ENCODE measurements at regions not wholly inside any gene's neighbourhood (a gene's known extent, or its start where the extent isn't known, plus 50 kb on each side); places are given as distances from the start of the nearest gene placed in this dataset.
"Not testable (repeated sequence)": the region's sequence is repeated elsewhere in the genome, so short reads cannot be mapped to it uniquely, and the experiment has no call there.

- intact Hi-C loops (cut with DNase I); DNase-seq (ENCODE audit: missing footprints): not testable (repeated sequence)
- peak; percentile 59 for ATAC-seq
Measured at GRCh38 chrY:24272852-24273251, 225.0 kb upstream of the CDY1B start.

GRCh38 chrY:24270659-24271058, 222.8 kb upstream of the CDY1B start:
- not testable (repeated sequence) for ATAC-seq

GRCh38 chrY:24262176-24262575, 214.4 kb upstream of the CDY1B start:
- intact Hi-C loops (cut with DNase I); DNase-seq (ENCODE audit: missing footprints); ATAC-seq: not testable (repeated sequence)

More at GRCh38 chrY:24270659-24271058, 222.8 kb upstream of the CDY1B start:
- DNase-seq (ENCODE audit: missing footprints); intact Hi-C loops (cut with DNase I): not testable (repeated sequence)

GRCh38 chrY:24261417-24261816, 213.6 kb upstream of the CDY1B start:
- intact Hi-C loops (cut with DNase I); DNase-seq (ENCODE audit: missing footprints); ATAC-seq: not testable (repeated sequence)

GRCh38 chrY:24250218-24250860, 202.5 kb upstream of the CDY1B start:
- ATAC-seq; DNase-seq (ENCODE audit: missing footprints); intact Hi-C loops (cut with DNase I): not testable (repeated sequence)

All from Right ventricle myocardium inferior (tissue), 1 donor.